ENCODE measurements at regions not wholly inside any gene's neighbourhood (a gene's known extent, or its start where the extent isn't known, plus 50 kb on each side); places are given as distances from the start of the nearest gene placed in this dataset.

GRCh38 chr20:53712212-53712977 lies 118.8 kb upstream of the ZNF217 start:
- Histone ChIP-seq H3K36me3 (ENCODE audit: control insufficient read depth in 4 of 4, insufficient read depth in 3 of 4, low read depth in 1 of 4, low read length in 3 of 4) (no peaks in the 10 kb centered on the region), H3K4me3 (ENCODE audit: low read depth in 1 of 3, low read length in 3 of 3) (no peak overlapping the region), H3K9ac (ENCODE audit: low read depth in 1 of 2, low read length in 2 of 2) (peak overlapping the region; percentile 5 to 50), H3K27me3 (ENCODE audit: control insufficient read depth in 4 of 4, insufficient read depth in 4 of 4, low read length in 3 of 4) (no peaks in the 10 kb centered on the region), H3K9me3 (ENCODE audit: control insufficient read depth in 4 of 4, low read length in 3 of 4) (no peaks in the 10 kb centered on the region), H3K4me1 (ENCODE audit: control insufficient read depth in 4 of 4, insufficient read depth in 4 of 4, low read length in 3 of 4) (peaks cover 8 to 31% (median 23%) of the 10 kb centered on the region in 4 donors), H3K27ac (ENCODE audit: low read depth in 1 of 2, low read length in 2 of 2) (peak overlapping the region; percentile 80 to 92)
- no peak for DNase-seq (ENCODE audit: low spot score)
- TF ChIP-seq NR2F2 (IDR thresholded peaks at IDR 0.05) (peak; percentile 30), YY1 (IDR thresholded peaks at IDR 0.05) (peak; percentile 78), ZBTB33 (IDR thresholded peaks at IDR 0.05) (peak; percentile 73), RAD21 (IDR thresholded peaks at IDR 0.05) (peak; percentile 61 to 64), JUND (IDR thresholded peaks at IDR 0.05) (peak; percentile 58 to 77), EGR1 (IDR thresholded peaks at IDR 0.05; ENCODE audit: low read depth in 2 of 2) (peak in 1 of 2 donors; percentile 72), HNF4G (IDR thresholded peaks at IDR 0.05) (no peak), FOXA1 (IDR thresholded peaks at IDR 0.05) (peak; percentile 56), RXRA (IDR thresholded peaks at IDR 0.05) (peak; percentile 85 to 91), TAF1 (conservative IDR thresholded peaks at IDR 0.05) (peak; percentile 57), GABPA (IDR thresholded peaks at IDR 0.05 in 1 of 2, conservative IDR thresholded peaks at IDR 0.05 in 1 of 2) (peak in 1 of 2 donors; percentile 25), SP1 (IDR thresholded peaks at IDR 0.05) (peak; percentile 67), HNF4A (conservative IDR thresholded peaks at IDR 0.05) (peak; percentile 57 to 76), FOXA2 (IDR thresholded peaks at IDR 0.05) (peak; percentile 60)
- TF ChIP-seq, protein P1, sequence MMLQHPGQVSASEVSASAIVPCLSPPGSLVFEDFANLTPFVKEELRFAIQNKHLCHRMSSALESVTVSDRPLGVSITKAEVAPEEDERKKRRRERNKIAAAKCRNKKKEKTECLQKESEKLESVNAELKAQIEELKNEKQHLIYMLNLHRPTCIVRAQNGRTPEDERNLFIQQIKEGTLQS (IDR thresholded peaks at IDR 0.05): no peak
- TF ChIP-seq, protein P2, sequence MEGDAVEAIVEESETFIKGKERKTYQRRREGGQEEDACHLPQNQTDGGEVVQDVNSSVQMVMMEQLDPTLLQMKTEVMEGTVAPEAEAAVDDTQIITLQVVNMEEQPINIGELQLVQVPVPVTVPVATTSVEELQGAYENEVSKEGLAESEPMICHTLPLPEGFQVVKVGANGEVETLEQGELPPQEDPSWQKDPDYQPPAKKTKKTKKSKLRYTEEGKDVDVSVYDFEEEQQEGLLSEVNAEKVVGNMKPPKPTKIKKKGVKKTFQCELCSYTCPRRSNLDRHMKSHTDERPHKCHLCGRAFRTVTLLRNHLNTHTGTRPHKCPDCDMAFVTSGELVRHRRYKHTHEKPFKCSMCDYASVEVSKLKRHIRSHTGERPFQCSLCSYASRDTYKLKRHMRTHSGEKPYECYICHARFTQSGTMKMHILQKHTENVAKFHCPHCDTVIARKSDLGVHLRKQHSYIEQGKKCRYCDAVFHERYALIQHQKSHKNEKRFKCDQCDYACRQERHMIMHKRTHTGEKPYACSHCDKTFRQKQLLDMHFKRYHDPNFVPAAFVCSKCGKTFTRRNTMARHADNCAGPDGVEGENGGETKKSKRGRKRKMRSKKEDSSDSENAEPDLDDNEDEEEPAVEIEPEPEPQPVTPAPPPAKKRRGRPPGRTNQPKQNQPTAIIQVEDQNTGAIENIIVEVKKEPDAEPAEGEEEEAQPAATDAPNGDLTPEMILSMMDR (IDR thresholded peaks at IDR 0.05; ENCODE audit: low read depth, low read length, missing input control): no peak
- TF ChIP-seq, protein P3, sequence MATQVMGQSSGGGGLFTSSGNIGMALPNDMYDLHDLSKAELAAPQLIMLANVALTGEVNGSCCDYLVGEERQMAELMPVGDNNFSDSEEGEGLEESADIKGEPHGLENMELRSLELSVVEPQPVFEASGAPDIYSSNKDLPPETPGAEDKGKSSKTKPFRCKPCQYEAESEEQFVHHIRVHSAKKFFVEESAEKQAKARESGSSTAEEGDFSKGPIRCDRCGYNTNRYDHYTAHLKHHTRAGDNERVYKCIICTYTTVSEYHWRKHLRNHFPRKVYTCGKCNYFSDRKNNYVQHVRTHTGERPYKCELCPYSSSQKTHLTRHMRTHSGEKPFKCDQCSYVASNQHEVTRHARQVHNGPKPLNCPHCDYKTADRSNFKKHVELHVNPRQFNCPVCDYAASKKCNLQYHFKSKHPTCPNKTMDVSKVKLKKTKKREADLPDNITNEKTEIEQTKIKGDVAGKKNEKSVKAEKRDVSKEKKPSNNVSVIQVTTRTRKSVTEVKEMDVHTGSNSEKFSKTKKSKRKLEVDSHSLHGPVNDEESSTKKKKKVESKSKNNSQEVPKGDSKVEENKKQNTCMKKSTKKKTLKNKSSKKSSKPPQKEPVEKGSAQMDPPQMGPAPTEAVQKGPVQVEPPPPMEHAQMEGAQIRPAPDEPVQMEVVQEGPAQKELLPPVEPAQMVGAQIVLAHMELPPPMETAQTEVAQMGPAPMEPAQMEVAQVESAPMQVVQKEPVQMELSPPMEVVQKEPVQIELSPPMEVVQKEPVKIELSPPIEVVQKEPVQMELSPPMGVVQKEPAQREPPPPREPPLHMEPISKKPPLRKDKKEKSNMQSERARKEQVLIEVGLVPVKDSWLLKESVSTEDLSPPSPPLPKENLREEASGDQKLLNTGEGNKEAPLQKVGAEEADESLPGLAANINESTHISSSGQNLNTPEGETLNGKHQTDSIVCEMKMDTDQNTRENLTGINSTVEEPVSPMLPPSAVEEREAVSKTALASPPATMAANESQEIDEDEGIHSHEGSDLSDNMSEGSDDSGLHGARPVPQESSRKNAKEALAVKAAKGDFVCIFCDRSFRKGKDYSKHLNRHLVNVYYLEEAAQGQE (IDR thresholded peaks at IDR 0.05): peak; percentile 61
- TF ChIP-seq, protein P4, sequence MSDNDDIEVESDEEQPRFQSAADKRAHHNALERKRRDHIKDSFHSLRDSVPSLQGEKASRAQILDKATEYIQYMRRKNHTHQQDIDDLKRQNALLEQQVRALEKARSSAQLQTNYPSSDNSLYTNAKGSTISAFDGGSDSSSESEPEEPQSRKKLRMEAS (IDR thresholded peaks at IDR 0.05): peak; percentile 87
- WGBS: 40% methylated on average over 17 of the region's 17 CpGs

All from liver (tissue), 8 donors.